Lung (tissue), 11 donors: ENCODE measurements at regions not wholly inside any gene's neighbourhood (a gene's known extent, or its start where the extent isn't known, plus 50 kb on each side); places are given as distances from the start of the nearest gene placed in this dataset.

ENCODE experiments used
- ATAC-seq: fragments of 200-7000 bp; cut with Tn5 transposase; one replicate; pipeline ENCODE4 v1.9.1; 2020; ENCODE audit warnings: moderate number of reproducible peaks; ENCODE audit not compliant: insufficient read depth, low FRiP score
- DNase-seq, 3 donors: peaks; one replicate each; pipeline ENCODE4 v3.0.0-alpha.2; 2013 to 2017
- H3K27ac ChIP-seq, 2 donors: one replicate each; pipeline ENCODE4 v1.5.1; 2013; ENCODE audit warnings: mild to moderate bottlenecking in 2 of 2, moderate library complexity in 2 of 2, control low read depth in 1 of 2, inconsistent platforms in 1 of 2, low read depth in 1 of 2, low read length in 1 of 2
- H3K27me3 ChIP-seq, 3 donors: one replicate each; pipeline ENCODE4 v1.5.1; 2013; ENCODE audit warnings: low read length in 2 of 3; ENCODE audit not compliant: control insufficient read depth in 3 of 3, insufficient read depth in 3 of 3
- H3K36me3 ChIP-seq, 4 donors: one replicate each; pipeline ENCODE4 v1.5.1; 2013; ENCODE audit warnings: low read length in 4 of 4, mild to moderate bottlenecking in 1 of 4, moderate library complexity in 1 of 4; ENCODE audit not compliant: control insufficient read depth in 4 of 4, insufficient read depth in 4 of 4
- H3K4me1 ChIP-seq, 5 donors: one replicate each; pipeline ENCODE4 v1.5.1; 2013; ENCODE audit warnings: low read length in 5 of 5, mild to moderate bottlenecking in 2 of 5, moderate library complexity in 1 of 5; ENCODE audit not compliant: control insufficient read depth in 5 of 5, insufficient read depth in 5 of 5
- H3K4me3 ChIP-seq: one replicate; pipeline ENCODE4 v1.5.1; 2013; ENCODE audit warnings: mild to moderate bottlenecking, control low read depth, moderate library complexity
- H3K9ac ChIP-seq, 2 donors: one replicate each; pipeline ENCODE4 v1.5.1; 2013; ENCODE audit warnings: low read length in 2 of 2, control low read depth in 1 of 2; ENCODE audit not compliant: insufficient read depth in 1 of 2
- H3K9me3 ChIP-seq, 4 donors: one replicate each; pipeline ENCODE4 v1.5.1; 2013; ENCODE audit warnings: low read length in 3 of 4, mild to moderate bottlenecking in 1 of 4, moderate library complexity in 1 of 4; ENCODE audit not compliant: control insufficient read depth in 4 of 4, insufficient read depth in 3 of 4
- CTCF ChIP-seq: IDR thresholded peaks from 2 replicates; pipeline ENCODE4 v1.5.1; 2012; ENCODE audit warnings: mild to moderate bottlenecking; ENCODE audit errors: control extremely low read depth, extremely low read depth
- WGBS, 2 donors: extraction: QIAGEN DNeasy Blood & Tissue Kit; methylation state at CpG; one replicate each; pipeline ENCODE4 v1.1.7; 2013; 5-methylcytosine and 5-hydroxymethylcytosine counted together
- donor health status: control.
- donor health status: control.
- donor health status: Bipolar disorder and iron deficiency.
- donor health status: healthy.
- donor health status: DM: yes; HTN: yes; CAD: no.

GRCh38 chr6:144476286-144476685, 191.2 kb downstream of the UTRN start:
- Histone ChIP-seq H3K9me3 (no peaks in the 10 kb centered on the region), H3K27ac (no peak overlapping the region), H3K27me3 (no peaks in the 10 kb centered on the region), H3K4me3 (no peak overlapping the region), H3K4me1 (peaks cover 0 to 2% (median 0%) of the 10 kb centered on the region in 5 donors), H3K36me3 (peaks cover 7 to 23% (median 17%) of the 10 kb centered on the region in 4 donors), H3K9ac (no peak overlapping the region)
- DNase-seq (no peak), ATAC-seq (no peak)
- 83 to 91% methylated on average over 3 of the region's 3 CpGs for WGBS, 2 donors
- TF ChIP-seq CTCF: no peak

- H3K36me3 ChIP-seq: peaks cover 7 to 19% (median 16%) of the 10 kb centered on the region in 4 donors
- H3K27ac ChIP-seq: no peak overlapping the region
- ATAC-seq (no peak), DNase-seq (no peak)
- no peak overlapping the region for H3K4me3 ChIP-seq
- H3K9me3 ChIP-seq: no peaks in the 10 kb centered on the region
- WGBS, 2 donors: 90 to 100% methylated on average over 1 of the region's 1 CpG
- TF ChIP-seq CTCF: no peak
- H3K27me3 ChIP-seq: no peaks in the 10 kb centered on the region
- H3K4me1 ChIP-seq: peaks cover 0 to 2% (median 0%) of the 10 kb centered on the region in 5 donors
- H3K9ac ChIP-seq: no peak overlapping the region
Measured at GRCh38 chr6:144477396-144477795, 192.3 kb downstream of the UTRN start.

- Histone ChIP-seq H3K36me3 (peaks cover 7 to 20% (median 16%) of the 10 kb centered on the region in 4 donors), H3K27ac (no peak overlapping the region), H3K27me3 (no peaks in the 10 kb centered on the region), H3K4me3 (no peak overlapping the region), H3K9me3 (no peaks in the 10 kb centered on the region), H3K4me1 (peaks cover 0 to 2% (median 0%) of the 10 kb centered on the region in 5 donors), H3K9ac (no peak overlapping the region)
- TF ChIP-seq CTCF: no peak
- no peak for ATAC-seq
- no peak for DNase-seq
Measured at GRCh38 chr6:144477856-144478255, 192.7 kb downstream of the UTRN start.

GRCh38 chr6:144478483-144478882, 193.3 kb downstream of the UTRN start:
- no peak for DNase-seq
- peak overlapping the region in 1 of 2 donors; percentile 63 for H3K27ac ChIP-seq
- no peak overlapping the region for H3K4me3 ChIP-seq
- peaks cover 7 to 18% (median 15%) of the 10 kb centered on the region in 4 donors for H3K36me3 ChIP-seq
- TF ChIP-seq CTCF: no peak
- whole genome bisulfite sequencing, 2 donors: 77 to 83% methylated on average over 5 of the region's 5 CpGs
- no peak for ATAC-seq
- H3K4me1 ChIP-seq: peaks cover 0 to 2% (median 0%) of the 10 kb centered on the region in 5 donors
- no peaks in the 10 kb centered on the region for H3K9me3 ChIP-seq
- no peaks in the 10 kb centered on the region for H3K27me3 ChIP-seq
- no peak overlapping the region for H3K9ac ChIP-seq
